H1 (cell line): ENCODE measurements at regions not wholly inside any gene's neighbourhood (a gene's known extent, or its start where the extent isn't known, plus 50 kb on each side); places are given as distances from the start of the nearest gene placed in this dataset.

Source experiments
- ASH2L ChIP-seq: fragments of 200-600, 300-600 bp; sonication (generic); IDR thresholded peaks from one replicate; pipeline ENCODE4 v1.7.1; 2017; ENCODE audit warnings: low read length
- CEBPB ChIP-seq: IDR thresholded peaks from 2 replicates; pipeline ENCODE4 v1.6.1; 2012; ENCODE audit warnings: low read depth, low read length
- EP300 ChIP-seq, 2 experiments: IDR thresholded peaks; 1 replicate in 1 of 2; 2 replicates in 1 of 2; pipeline ENCODE4 v1.6.1; 2011 to 2012; ENCODE audit warnings: low read depth in 2 of 2, low read length in 2 of 2, mild to moderate bottlenecking in 2 of 2, borderline replicate concordance in 1 of 2, inconsistent platforms in 1 of 2, moderate library complexity in 1 of 2
- JUN ChIP-seq: IDR thresholded peaks from 2 replicates; pipeline ENCODE4 v1.6.1; 2011; ENCODE audit warnings: low read depth, mild to moderate bottlenecking, improper control_type of control experiment, low read length
- JUND ChIP-seq: IDR thresholded peaks from 2 replicates; pipeline ENCODE4 v1.6.1; 2011; ENCODE audit warnings: mild to moderate bottlenecking, improper control_type of control experiment, low read length
- POLR2A ChIP-seq, 2 experiments: IDR thresholded peaks; 1 replicate in 1 of 2; 2 replicates in 1 of 2; pipeline ENCODE4 v1.6.1; 2011; ENCODE audit warnings: low read depth in 2 of 2, low read length in 2 of 2, mild to moderate bottlenecking in 2 of 2; ENCODE audit errors: control extremely low read depth in 1 of 2
- RAD21 ChIP-seq, 2 experiments: IDR thresholded peaks in 1 of 2; conservative IDR thresholded peaks in 1 of 2; 2 replicates each; pipeline ENCODE4 v1.6.1; 2011; ENCODE audit warnings: low read depth in 2 of 2, low read length in 2 of 2, improper control_type of control experiment in 1 of 2, inconsistent platforms in 1 of 2, mild to moderate bottlenecking in 1 of 2, moderate library complexity in 1 of 2
- RXRA ChIP-seq: IDR thresholded peaks from 2 replicates; pipeline ENCODE4 v1.6.1; 2011; ENCODE audit warnings: low read depth, mild to moderate bottlenecking, low read length, moderate library complexity; ENCODE audit not compliant: insufficient read depth
- SP4 ChIP-seq: IDR thresholded peaks from 2 replicates; pipeline ENCODE4 v1.6.1; 2012; ENCODE audit warnings: low read length, inconsistent platforms
- ZNF274 ChIP-seq: IDR thresholded peaks from 2 replicates; pipeline ENCODE4 v1.7.0; 2012; ENCODE audit warnings: low read length, borderline replicate concordance; ENCODE audit errors: extremely low read depth
- TF ChIP-seq, protein P1 (sequence below): IDR thresholded peaks from 2 replicates; pipeline ENCODE4 v1.6.1; 2012; ENCODE audit warnings: low read length, inconsistent platforms
- TF ChIP-seq, protein P2 (sequence below), 3 experiments: IDR thresholded peaks; 1 replicate in 2 of 3; 2 replicates in 1 of 3; pipeline versions ENCODE4 v1.5.1 to v1.6.1; 2011; ENCODE audit warnings: low read length in 3 of 3, mild to moderate bottlenecking in 3 of 3, inconsistent platforms in 2 of 3, low read depth in 1 of 3, moderate library complexity in 1 of 3; ENCODE audit not compliant: insufficient read depth in 1 of 3; ENCODE audit errors: control extremely low read depth in 1 of 3
- TF ChIP-seq, protein P3 (sequence below): IDR thresholded peaks from 2 replicates; pipeline ENCODE4 v1.6.1; 2011; ENCODE audit warnings: low read length, improper control_type of control experiment
- TF ChIP-seq, protein P4 (sequence below): IDR thresholded peaks from 2 replicates; pipeline ENCODE4 v1.6.1; 2012; ENCODE audit warnings: inconsistent platforms

DNA sequence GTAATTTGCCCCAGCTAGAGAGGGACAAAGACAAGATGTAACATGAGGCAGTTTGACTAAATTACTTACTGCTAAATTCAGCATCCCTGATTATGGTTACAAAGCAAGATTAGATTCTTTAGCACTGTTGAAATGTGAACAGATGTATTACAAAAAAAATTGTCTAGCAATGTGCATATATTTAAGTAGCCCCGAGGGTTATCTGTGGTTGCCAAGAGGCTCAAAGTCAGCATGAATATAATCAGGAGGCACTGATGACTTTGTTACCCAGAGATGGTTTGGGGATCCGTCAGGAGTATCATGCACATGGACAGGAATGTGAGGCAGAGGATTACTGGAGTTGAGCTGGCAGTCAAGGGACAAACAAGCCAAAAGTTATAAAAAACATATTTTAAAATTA is 356.9 kb upstream of the CCDC196 start:
- TF ChIP-seq POLR2A (IDR thresholded peaks at IDR 0.05; ENCODE audit: control extremely low read depth in 1 of 2, low read depth in 2 of 2, low read length in 2 of 2) (no peak), RAD21 (IDR thresholded peaks at IDR 0.05 in 1 of 2, conservative IDR thresholded peaks at IDR 0.05 in 1 of 2; ENCODE audit: low read depth in 2 of 2, low read length in 2 of 2) (no peak), CEBPB (no peak), RXRA (no peak), ASH2L (no peak), ZNF274 (no peak), JUND (no peak), EP300 (IDR thresholded peaks at IDR 0.05; ENCODE audit: borderline replicate concordance in 1 of 2, low read depth in 2 of 2, low read length in 2 of 2) (no peak), SP4 (no peak), JUN (no peak)
- TF ChIP-seq, protein P1, sequence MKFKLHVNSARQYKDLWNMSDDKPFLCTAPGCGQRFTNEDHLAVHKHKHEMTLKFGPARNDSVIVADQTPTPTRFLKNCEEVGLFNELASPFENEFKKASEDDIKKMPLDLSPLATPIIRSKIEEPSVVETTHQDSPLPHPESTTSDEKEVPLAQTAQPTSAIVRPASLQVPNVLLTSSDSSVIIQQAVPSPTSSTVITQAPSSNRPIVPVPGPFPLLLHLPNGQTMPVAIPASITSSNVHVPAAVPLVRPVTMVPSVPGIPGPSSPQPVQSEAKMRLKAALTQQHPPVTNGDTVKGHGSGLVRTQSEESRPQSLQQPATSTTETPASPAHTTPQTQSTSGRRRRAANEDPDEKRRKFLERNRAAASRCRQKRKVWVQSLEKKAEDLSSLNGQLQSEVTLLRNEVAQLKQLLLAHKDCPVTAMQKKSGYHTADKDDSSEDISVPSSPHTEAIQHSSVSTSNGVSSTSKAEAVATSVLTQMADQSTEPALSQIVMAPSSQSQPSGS: no peak
- TF ChIP-seq, protein P2, sequence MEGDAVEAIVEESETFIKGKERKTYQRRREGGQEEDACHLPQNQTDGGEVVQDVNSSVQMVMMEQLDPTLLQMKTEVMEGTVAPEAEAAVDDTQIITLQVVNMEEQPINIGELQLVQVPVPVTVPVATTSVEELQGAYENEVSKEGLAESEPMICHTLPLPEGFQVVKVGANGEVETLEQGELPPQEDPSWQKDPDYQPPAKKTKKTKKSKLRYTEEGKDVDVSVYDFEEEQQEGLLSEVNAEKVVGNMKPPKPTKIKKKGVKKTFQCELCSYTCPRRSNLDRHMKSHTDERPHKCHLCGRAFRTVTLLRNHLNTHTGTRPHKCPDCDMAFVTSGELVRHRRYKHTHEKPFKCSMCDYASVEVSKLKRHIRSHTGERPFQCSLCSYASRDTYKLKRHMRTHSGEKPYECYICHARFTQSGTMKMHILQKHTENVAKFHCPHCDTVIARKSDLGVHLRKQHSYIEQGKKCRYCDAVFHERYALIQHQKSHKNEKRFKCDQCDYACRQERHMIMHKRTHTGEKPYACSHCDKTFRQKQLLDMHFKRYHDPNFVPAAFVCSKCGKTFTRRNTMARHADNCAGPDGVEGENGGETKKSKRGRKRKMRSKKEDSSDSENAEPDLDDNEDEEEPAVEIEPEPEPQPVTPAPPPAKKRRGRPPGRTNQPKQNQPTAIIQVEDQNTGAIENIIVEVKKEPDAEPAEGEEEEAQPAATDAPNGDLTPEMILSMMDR (IDR thresholded peaks at IDR 0.05; ENCODE audit: control extremely low read depth in 1 of 3, insufficient read depth in 1 of 3, low read depth in 1 of 3, low read length in 3 of 3): no peak
- TF ChIP-seq, protein P3, sequence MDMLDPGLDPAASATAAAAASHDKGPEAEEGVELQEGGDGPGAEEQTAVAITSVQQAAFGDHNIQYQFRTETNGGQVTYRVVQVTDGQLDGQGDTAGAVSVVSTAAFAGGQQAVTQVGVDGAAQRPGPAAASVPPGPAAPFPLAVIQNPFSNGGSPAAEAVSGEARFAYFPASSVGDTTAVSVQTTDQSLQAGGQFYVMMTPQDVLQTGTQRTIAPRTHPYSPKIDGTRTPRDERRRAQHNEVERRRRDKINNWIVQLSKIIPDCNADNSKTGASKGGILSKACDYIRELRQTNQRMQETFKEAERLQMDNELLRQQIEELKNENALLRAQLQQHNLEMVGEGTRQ: no peak
- TF ChIP-seq, protein P4, sequence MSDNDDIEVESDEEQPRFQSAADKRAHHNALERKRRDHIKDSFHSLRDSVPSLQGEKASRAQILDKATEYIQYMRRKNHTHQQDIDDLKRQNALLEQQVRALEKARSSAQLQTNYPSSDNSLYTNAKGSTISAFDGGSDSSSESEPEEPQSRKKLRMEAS: no peak
